SU-DHL-6 (cell line): ENCODE measurements at regions not wholly inside any gene's neighbourhood (a gene's known extent, or its start where the extent isn't known, plus 50 kb on each side); places are given as distances from the start of the nearest gene placed in this dataset.

Source experiments
- EZH2phosphoT487 ChIP-seq: fragments of 200-600 bp; sonication (generic), shearing (Covaris generic); conservative IDR thresholded peaks from 2 replicates; pipeline ENCODE4 v1.6.1; 2018; ENCODE audit warnings: mild to moderate bottlenecking, antibody characterized with exemption, low read length, moderate library complexity, mixed read lengths
- TF ChIP-seq, protein P1 (sequence below): fragments of 200-600 bp; sonication (generic); IDR thresholded peaks from one replicate; pipeline ENCODE4 v1.5.1; 2017; ENCODE audit warnings: antibody characterized with exemption, mild to moderate bottlenecking, low read length, moderate library complexity; ENCODE audit not compliant: insufficient read depth, poor library complexity, severe bottlenecking

DNA sequence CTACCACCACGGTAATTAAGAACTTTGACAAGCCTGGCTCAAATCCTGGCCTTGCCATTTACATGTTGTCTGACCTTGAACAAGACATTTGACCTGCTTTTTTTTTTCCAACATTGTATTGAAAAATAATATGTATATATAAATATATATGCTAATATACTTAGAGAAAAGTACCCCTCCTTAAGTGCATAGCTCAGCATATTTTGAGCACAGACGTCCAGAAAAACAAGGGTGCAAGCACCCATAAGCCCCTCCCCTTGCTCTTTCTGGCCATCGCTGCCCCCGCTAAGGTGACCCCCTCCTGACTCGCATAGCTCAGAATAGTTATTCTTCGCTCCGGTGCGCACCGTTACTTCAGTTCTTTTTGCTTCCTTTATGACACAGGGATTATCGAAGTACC lies 742.0 kb upstream of the FRG1 start:
- TF ChIP-seq, protein P1, sequence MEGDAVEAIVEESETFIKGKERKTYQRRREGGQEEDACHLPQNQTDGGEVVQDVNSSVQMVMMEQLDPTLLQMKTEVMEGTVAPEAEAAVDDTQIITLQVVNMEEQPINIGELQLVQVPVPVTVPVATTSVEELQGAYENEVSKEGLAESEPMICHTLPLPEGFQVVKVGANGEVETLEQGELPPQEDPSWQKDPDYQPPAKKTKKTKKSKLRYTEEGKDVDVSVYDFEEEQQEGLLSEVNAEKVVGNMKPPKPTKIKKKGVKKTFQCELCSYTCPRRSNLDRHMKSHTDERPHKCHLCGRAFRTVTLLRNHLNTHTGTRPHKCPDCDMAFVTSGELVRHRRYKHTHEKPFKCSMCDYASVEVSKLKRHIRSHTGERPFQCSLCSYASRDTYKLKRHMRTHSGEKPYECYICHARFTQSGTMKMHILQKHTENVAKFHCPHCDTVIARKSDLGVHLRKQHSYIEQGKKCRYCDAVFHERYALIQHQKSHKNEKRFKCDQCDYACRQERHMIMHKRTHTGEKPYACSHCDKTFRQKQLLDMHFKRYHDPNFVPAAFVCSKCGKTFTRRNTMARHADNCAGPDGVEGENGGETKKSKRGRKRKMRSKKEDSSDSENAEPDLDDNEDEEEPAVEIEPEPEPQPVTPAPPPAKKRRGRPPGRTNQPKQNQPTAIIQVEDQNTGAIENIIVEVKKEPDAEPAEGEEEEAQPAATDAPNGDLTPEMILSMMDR, result no peak
- TF ChIP-seq EZH2phosphoT487, result no peak
